Esophagus muscularis mucosa (tissue), 4 donors: ENCODE measurements at regions not wholly inside any gene's neighbourhood (a gene's known extent, or its start where the extent isn't known, plus 50 kb on each side); places are given as distances from the start of the nearest gene placed in this dataset.

Experiments
- DNase-seq: peaks from one replicate; pipeline ENCODE4 v3.0.0-alpha.2; 2017; ENCODE audit errors: extremely low spot score
- H3K27ac ChIP-seq, 4 donors: fragments of 200-600 bp; sonication (generic); replicated peaks in 1 of 4; 1 replicate in 3 of 4; 2 replicates in 1 of 4; pipeline ENCODE4 v1.5.1; 2016 to 2019; ENCODE audit warnings: mild to moderate bottlenecking in 1 of 4
- H3K27me3 ChIP-seq, 4 donors: fragments of 200-600 bp; sonication (generic); one replicate each; pipeline versions ENCODE4 v1.5.1 to v1.6.0; 2016 to 2019
- H3K36me3 ChIP-seq, 4 donors: fragments of 200-600 bp; sonication (generic); one replicate each; pipeline ENCODE4 v1.5.1; 2016 to 2019
- H3K4me1 ChIP-seq, 4 donors: fragments of 200-600 bp; sonication (generic); one replicate each; pipeline ENCODE4 v1.5.1; 2016 to 2019
- H3K4me3 ChIP-seq, 4 donors: fragments of 200-600 bp; sonication (generic); 1 replicate in 2 of 4; 2 replicates in 2 of 4; pipeline ENCODE4 v1.5.1; 2016 to 2019; ENCODE audit warnings: mild to moderate bottlenecking in 4 of 4, moderate library complexity in 1 of 4
- H3K9me3 ChIP-seq, 4 donors: fragments of 200-600 bp; sonication (generic); 1 replicate in 3 of 4; 2 replicates in 1 of 4; pipeline ENCODE4 v1.5.1; 2016 to 2019
- EP300 ChIP-seq: sonication (generic); formaldehyde crosslinking; IDR thresholded peaks from one replicate; pipeline ENCODE4 v1.6.1; 2017; ENCODE audit warnings: antibody characterized with exemption
- POLR2A ChIP-seq: fragments of 450-650 bp; IDR thresholded peaks from one replicate; pipeline ENCODE4 v1.6.1; 2017; ENCODE audit warnings: antibody characterized with exemption, moderate library complexity, mild to moderate bottlenecking, low read depth
- POLR2AphosphoS5 ChIP-seq, 2 donors: sonication (generic); formaldehyde crosslinking; IDR thresholded peaks; one replicate each; pipeline ENCODE4 v1.6.1; 2017; ENCODE audit warnings: antibody characterized with exemption in 2 of 2
- WGBS: methylation state at CpG from one replicate; pipeline ENCODE4 v1.1.5; 2018; 5-methylcytosine and 5-hydroxymethylcytosine counted together
- intact Hi-C: fragments of 100-400 bp; cut with DNase I; formaldehyde crosslinking; loops from one replicate; pipeline ENCODE4 v1.15.1; 2023
- TF ChIP-seq, protein P1 (sequence below), 3 experiments: fragments of 200-600 bp in 2 of 3; fragments of 450-650 bp in 1 of 3; sonication (generic) in 2 of 3; IDR thresholded peaks; one replicate each; pipeline ENCODE4 v1.5.1; 2017 to 2019; ENCODE audit warnings: antibody characterized with exemption in 3 of 3, mild to moderate bottlenecking in 2 of 3, moderate library complexity in 1 of 3

DNA sequence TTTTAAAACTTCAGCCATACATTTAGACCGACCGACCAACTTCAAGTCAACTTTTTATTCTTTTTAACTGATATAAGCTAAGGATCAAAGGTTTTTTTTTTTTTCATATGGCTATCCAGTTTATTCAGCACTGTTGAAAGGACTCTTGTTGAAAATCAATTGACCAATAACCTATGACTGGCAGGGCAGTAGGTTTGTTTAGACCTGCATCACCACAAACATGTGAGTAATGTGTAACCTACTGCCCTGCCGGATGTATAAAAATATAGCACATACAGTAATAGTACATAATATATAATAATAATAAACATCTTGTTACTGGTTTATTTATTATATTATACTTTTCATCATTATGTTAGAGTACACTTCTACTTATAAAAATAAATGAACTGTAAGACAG, 434.6 kb upstream of the SEMA3A start:
- Histone ChIP-seq H3K4me3 (no peak overlapping the region), H3K27me3 (no peaks in the 10 kb centered on the region), H3K9me3 (no peaks in the 10 kb centered on the region), H3K4me1 (peaks cover 0 to 5% (median 0%) of the 10 kb centered on the region in 4 donors), H3K36me3 (no peaks in the 10 kb centered on the region), H3K27ac (no peak overlapping the region)
- intact Hi-C loops, result no loop called here
- TF ChIP-seq, protein P1, sequence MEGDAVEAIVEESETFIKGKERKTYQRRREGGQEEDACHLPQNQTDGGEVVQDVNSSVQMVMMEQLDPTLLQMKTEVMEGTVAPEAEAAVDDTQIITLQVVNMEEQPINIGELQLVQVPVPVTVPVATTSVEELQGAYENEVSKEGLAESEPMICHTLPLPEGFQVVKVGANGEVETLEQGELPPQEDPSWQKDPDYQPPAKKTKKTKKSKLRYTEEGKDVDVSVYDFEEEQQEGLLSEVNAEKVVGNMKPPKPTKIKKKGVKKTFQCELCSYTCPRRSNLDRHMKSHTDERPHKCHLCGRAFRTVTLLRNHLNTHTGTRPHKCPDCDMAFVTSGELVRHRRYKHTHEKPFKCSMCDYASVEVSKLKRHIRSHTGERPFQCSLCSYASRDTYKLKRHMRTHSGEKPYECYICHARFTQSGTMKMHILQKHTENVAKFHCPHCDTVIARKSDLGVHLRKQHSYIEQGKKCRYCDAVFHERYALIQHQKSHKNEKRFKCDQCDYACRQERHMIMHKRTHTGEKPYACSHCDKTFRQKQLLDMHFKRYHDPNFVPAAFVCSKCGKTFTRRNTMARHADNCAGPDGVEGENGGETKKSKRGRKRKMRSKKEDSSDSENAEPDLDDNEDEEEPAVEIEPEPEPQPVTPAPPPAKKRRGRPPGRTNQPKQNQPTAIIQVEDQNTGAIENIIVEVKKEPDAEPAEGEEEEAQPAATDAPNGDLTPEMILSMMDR (IDR thresholded peaks at IDR 0.05), result no peak
- DNase-seq, result no peak
- WGBS, result 95% methylated on average over 3 of the region's 3 CpGs

DNA sequence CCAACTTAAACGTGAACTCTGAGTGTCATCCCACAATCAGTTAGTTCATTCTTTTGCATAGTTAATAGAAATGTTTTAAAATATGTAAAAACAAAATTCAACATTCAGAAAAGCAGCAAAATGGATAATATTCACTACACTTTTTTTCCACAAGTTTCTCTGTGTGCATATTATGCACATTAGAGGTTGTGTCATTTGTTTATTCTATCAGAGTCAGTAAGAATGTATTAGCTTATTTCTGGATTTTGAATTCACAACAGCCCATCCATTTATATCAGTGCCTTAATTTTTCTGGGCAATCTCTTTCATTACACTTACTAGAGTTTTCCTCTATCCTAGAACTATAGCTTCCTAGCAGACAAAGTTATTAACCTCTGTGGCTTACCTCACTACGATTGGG, 432.7 kb upstream of the SEMA3A start:
- intact Hi-C loops, result no loop called here
- DNase-seq, result no peak
- no peaks in the 10 kb centered on the region for H3K9me3 ChIP-seq
- no peaks in the 10 kb centered on the region for H3K27me3 ChIP-seq
- no peaks in the 10 kb centered on the region for H3K36me3 ChIP-seq
- no peak for TF ChIP-seq POLR2A
- H3K4me1 ChIP-seq, result peaks cover 0 to 5% (median 0%) of the 10 kb centered on the region in 4 donors
- 36% methylated on average over 2 of the region's 2 CpGs for WGBS
- no peak overlapping the region for H3K27ac ChIP-seq
- H3K4me3 ChIP-seq, result no peak overlapping the region

DNA sequence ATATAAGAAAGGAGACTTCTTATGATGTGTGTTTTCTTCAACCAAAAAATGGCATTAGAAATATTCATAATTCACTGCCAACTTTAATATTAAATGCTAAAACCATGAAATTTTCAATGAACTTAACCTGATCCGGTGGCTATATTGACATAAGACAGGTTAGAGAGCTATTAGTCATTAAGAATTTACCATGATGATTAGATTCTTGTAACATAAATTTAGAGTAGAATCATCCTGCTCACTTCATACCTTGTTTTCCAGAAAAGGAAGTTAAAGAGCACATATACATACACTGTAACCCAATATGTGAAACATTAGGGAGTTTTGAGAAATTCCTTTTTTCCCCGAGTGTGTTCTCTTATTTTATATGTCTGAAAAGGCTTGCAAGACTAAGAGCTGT, 430.3 kb upstream of the SEMA3A start:
- Histone ChIP-seq H3K4me3 (no peak overlapping the region), H3K4me1 (peaks cover 0 to 5% (median 0%) of the 10 kb centered on the region in 4 donors), H3K27ac (no peak overlapping the region), H3K27me3 (no peaks in the 10 kb centered on the region), H3K36me3 (no peaks in the 10 kb centered on the region), H3K9me3 (no peaks in the 10 kb centered on the region)
- WGBS, result 82% methylated on average over 2 of the region's 2 CpGs
- intact Hi-C loops, result no loop called here
- DNase-seq, result no peak
- no peak for TF ChIP-seq POLR2AphosphoS5 (IDR thresholded peaks at IDR 0.05)
- no peak for TF ChIP-seq POLR2A
- no peak for TF ChIP-seq EP300
- TF ChIP-seq, protein P1 (IDR thresholded peaks at IDR 0.05), result no peak

DNA sequence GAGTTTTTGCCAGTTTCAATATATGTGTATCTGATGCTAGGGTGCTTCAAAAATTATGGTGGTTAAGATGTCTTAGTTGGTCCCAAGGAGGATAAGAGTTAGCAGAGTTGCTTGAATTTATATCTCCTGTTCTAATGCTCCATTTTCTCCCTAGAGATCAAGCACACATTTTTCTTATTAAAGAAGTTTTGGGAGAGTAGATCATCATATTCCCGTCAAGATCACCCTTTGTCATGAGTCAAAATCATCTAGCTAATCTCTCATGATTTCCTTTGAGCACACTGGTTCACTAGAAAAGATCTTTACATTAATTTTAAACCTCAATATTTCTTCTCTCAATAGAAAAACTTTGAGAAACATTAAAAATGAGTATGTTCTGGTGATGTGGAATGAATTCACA, 429.9 kb upstream of the SEMA3A start:
- DNase-seq, result no peak
- Histone ChIP-seq H3K4me3 (no peak overlapping the region), H3K9me3 (no peaks in the 10 kb centered on the region), H3K27ac (no peak overlapping the region), H3K27me3 (no peaks in the 10 kb centered on the region), H3K4me1 (peaks cover 0 to 5% (median 0%) of the 10 kb centered on the region in 4 donors), H3K36me3 (no peaks in the 10 kb centered on the region)
- TF ChIP-seq, protein P1 (IDR thresholded peaks at IDR 0.05), result no peak
- TF ChIP-seq EP300 (no peak), POLR2AphosphoS5 (IDR thresholded peaks at IDR 0.05) (no peak), POLR2A (no peak)
- WGBS, result 84% methylated on average over 1 of the region's 1 CpG
- intact Hi-C loops, result no loop called here

DNA sequence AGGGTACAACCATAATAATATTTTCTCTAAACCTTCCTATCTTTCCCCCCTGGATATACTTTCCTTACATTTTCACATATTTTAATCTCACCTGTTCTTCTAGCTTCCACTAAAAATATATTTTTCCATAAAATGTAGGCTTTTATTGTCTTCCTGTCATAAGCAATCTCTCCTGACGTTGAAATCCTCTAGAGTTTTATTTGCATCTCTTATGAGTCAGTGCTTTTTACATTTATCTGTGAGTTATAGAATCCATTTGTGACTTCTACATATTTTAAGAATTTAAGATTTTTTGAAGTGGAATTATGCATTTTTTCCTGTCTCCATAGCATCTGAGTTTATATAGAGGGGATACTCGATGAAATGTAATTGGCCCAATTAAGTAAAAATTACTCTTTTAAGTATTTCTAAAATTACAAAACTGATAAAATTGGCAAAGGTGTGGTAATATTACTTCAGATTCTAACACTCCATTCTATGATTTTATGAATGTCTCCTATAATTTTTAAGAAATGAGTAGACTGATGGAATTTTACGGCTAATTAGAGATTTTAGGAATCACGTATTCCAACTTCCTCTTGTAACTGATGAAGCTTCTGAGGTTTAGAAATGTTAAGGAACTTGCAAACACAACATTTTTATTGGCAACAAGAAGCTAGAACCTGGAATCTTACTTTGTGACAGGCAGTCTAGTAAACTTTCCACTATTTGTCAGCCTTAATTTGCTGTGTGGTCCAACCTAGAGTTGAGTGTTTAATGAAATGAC, 422.9 kb upstream of the SEMA3A start:
- Histone ChIP-seq H3K27me3 (no peaks in the 10 kb centered on the region), H3K4me3 (no peak overlapping the region), H3K9me3 (no peaks in the 10 kb centered on the region), H3K36me3 (no peaks in the 10 kb centered on the region), H3K4me1 (no peaks in the 10 kb centered on the region), H3K27ac (no peak overlapping the region)
- TF ChIP-seq POLR2AphosphoS5 (IDR thresholded peaks at IDR 0.05) (no peak), EP300 (no peak), POLR2A (no peak)
- TF ChIP-seq, protein P1 (IDR thresholded peaks at IDR 0.05), result no peak
- no peak for DNase-seq
- intact Hi-C loops, result no loop called here
- 75% methylated on average over 4 of the region's 4 CpGs for WGBS
